HepG2 (cell line): ENCODE measurements at regions not wholly inside any gene's neighbourhood (a gene's known extent, or its start where the extent isn't known, plus 50 kb on each side); places are given as distances from the start of the nearest gene placed in this dataset.

Experiments
- ATAC-seq: fragments of 200-7000 bp; cut with Tn5 transposase; 3 replicates; pipeline ENCODE4 v1.9.1; 2020; ENCODE audit warnings: mild to moderate bottlenecking, moderate library complexity
- BruUV-seq: library from RNA; stranded (reverse); fragments of 400-500 nt; replicated peaks from 2 replicates; lab custom pipeline; 2021; lab: Mats Ljungman, UMichigan
- CTCF ChIA-PET: fragments of 300-600 bp; formaldehyde crosslinking; extraction: SDS; loops from one replicate; lab custom pipeline; 2021; ENCODE audit warnings: low total read pairs, inconsistent platforms, low intra/inter-chr PET ratio; lab: Yijun Ruan, JAX
- POLR2A ChIA-PET: fragments of 350-600 bp; sonication (Branson Sonifier 250); formaldehyde crosslinking; loops from one replicate; lab custom pipeline; 2020; ENCODE audit warnings: antibody characterized with exemption, inconsistent platforms; lab: Yijun Ruan, JAX
- DNase-seq: peaks from one replicate; pipeline ENCODE4 v3.0.0-alpha.2; 2015; ENCODE audit warnings: low spot score
- FAIRE-seq: peaks from 3 replicates; lab custom pipeline; 2011; peaks lifted over from hg19 to GRCh38; lab: Jason Lieb, UNC
- H2AFZ ChIP-seq: one replicate; pipeline ENCODE4 v1.6.1; 2011; ENCODE audit warnings: low read length, inconsistent platforms
- H3K27ac ChIP-seq: fragments of 300-600 bp; 3 replicates; pipeline ENCODE4 v1.8.0; 2011; ENCODE audit warnings: mixed run types, mild to moderate bottlenecking, mixed read lengths, low read length, inconsistent platforms; ENCODE audit not compliant: insufficient read depth; ENCODE audit errors: extremely low read length
- H3K27me3 ChIP-seq, 2 experiments: fragments of 200-600 bp in 1 of 2; 2 replicates in 1 of 2; 3 replicates in 1 of 2; pipeline versions ENCODE4 v1.6.0 to v1.8.0; 2011; ENCODE audit warnings: low read length in 2 of 2, mild to moderate bottlenecking in 2 of 2, moderate library complexity in 2 of 2, inconsistent platforms in 1 of 2; ENCODE audit not compliant: insufficient read depth in 2 of 2, control insufficient read depth in 1 of 2
- H3K36me3 ChIP-seq, 2 experiments: fragments of 200-600 bp in 1 of 2; replicated peaks in 1 of 2; 2 replicates in 1 of 2; 3 replicates in 1 of 2; pipeline versions ENCODE4 v1.5.1 to v1.8.0; 2011; ENCODE audit warnings: low read length in 2 of 2, inconsistent platforms in 1 of 2; ENCODE audit not compliant: insufficient read depth in 2 of 2, control insufficient read depth in 1 of 2
- H3K4me1 ChIP-seq: 2 replicates; pipeline ENCODE4 v1.5.1; 2012; ENCODE audit warnings: low read length, inconsistent platforms; ENCODE audit not compliant: insufficient read depth
- H3K4me2 ChIP-seq: 2 replicates; pipeline ENCODE4 v1.6.0; 2011; ENCODE audit warnings: low read depth, low read length, inconsistent platforms
- H3K4me3 ChIP-seq, 3 experiments: fragments of 200-600 bp in 1 of 3; sonication (generic), shearing (Covaris generic) in 1 of 3; replicated peaks in 1 of 3; 2 replicates each; pipeline ENCODE4 v1.5.1; 2011 to 2016; ENCODE audit warnings: low read length in 3 of 3, inconsistent platforms in 2 of 3, low read depth in 2 of 3, mild to moderate bottlenecking in 2 of 3, control low read depth in 1 of 3, mixed read lengths in 1 of 3; ENCODE audit not compliant: insufficient read depth in 1 of 3
- H3K79me2 ChIP-seq: one replicate; pipeline ENCODE4 v1.6.1; 2011; ENCODE audit warnings: low read length, inconsistent platforms; ENCODE audit not compliant: insufficient read depth
- H3K9ac ChIP-seq: 2 replicates; pipeline ENCODE4 v1.6.0; 2011; ENCODE audit warnings: mild to moderate bottlenecking, low read depth, low read length, inconsistent platforms; ENCODE audit not compliant: insufficient read depth
- H3K9me3 ChIP-seq: 2 replicates; pipeline ENCODE4 v1.5.1; 2012; ENCODE audit warnings: mild to moderate bottlenecking, low read length
- H4K20me1 ChIP-seq: 2 replicates; pipeline ENCODE4 v1.6.0; 2011; ENCODE audit warnings: inconsistent platforms, mild to moderate bottlenecking, low read length, moderate library complexity; ENCODE audit not compliant: insufficient read depth
- RFX5 ChIP-seq: IDR thresholded peaks from 2 replicates; pipeline ENCODE4 v1.6.1; 2011; ENCODE audit warnings: low read depth, low read length, improper control_type of control experiment
- TEAD2 ChIP-seq: sonication (generic); formaldehyde crosslinking; IDR thresholded peaks from 2 replicates; pipeline ENCODE4 v1.9.0; 2021; ENCODE audit warnings: missing genetic modification reagents
- TFDP2 ChIP-seq: sonication (generic); formaldehyde crosslinking; IDR thresholded peaks from 2 replicates; pipeline ENCODE4 v1.4.0; 2020; ENCODE audit warnings: missing genetic modification reagents
- ZNF790 ChIP-seq: sonication (generic); formaldehyde crosslinking; IDR thresholded peaks from 2 replicates; pipeline ENCODE4 v1.8.0; 2022; ENCODE audit warnings: missing genetic modification reagents, mild to moderate bottlenecking, borderline replicate concordance
- WGBS: methylation state at CpG from one replicate; pipeline ENCODE4 v1.1.6; 2017; ENCODE audit warnings: low lambda C conversion rate; 5-methylcytosine and 5-hydroxymethylcytosine counted together
- in situ Hi-C: cut with HindIII; loops from 2 replicates; pipeline ENCODE4 v1.10.0; 2017; ENCODE audit warnings: low pct_unique_long_range_greater_than_20kb; ENCODE audit not compliant: extremely low pct_ligation_motif_present
- intact Hi-C: fragments of 100-400 bp; cut with micrococcal nuclease; formaldehyde crosslinking; loops from one replicate; pipeline ENCODE4 v1.10.0; 2022; ENCODE audit not compliant: unreplicated experiment
- TF ChIP-seq, protein P1 (sequence below): sonication (generic); formaldehyde crosslinking; IDR thresholded peaks from 2 replicates; pipeline ENCODE4 v1.8.0; 2022; ENCODE audit warnings: missing genetic modification reagents, mild to moderate bottlenecking, borderline replicate concordance

DNA sequence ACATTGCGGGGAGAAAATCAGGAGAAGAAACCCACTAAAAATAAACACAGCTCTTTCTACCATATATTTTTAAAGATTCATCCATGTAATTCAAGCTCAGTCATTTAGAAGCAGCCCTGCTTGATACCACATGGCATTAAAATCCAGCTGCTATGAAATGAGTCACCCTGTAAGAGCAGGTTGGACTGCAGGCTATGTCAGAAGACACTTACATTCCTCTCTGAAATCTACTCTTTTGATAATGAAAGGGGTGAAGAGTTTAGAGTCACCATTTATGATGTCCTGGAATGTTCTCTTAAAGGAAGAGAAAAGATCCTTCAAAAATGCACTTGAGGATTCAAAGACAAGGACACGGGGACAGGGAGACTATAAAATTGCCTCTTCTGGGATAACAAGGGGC lies 100.6 kb upstream of the APCDD1 start (continued):
- TF ChIP-seq RFX5, result no peak
- TF ChIP-seq ZNF790 (CRISPR knock-in tag), result no peak

DNA sequence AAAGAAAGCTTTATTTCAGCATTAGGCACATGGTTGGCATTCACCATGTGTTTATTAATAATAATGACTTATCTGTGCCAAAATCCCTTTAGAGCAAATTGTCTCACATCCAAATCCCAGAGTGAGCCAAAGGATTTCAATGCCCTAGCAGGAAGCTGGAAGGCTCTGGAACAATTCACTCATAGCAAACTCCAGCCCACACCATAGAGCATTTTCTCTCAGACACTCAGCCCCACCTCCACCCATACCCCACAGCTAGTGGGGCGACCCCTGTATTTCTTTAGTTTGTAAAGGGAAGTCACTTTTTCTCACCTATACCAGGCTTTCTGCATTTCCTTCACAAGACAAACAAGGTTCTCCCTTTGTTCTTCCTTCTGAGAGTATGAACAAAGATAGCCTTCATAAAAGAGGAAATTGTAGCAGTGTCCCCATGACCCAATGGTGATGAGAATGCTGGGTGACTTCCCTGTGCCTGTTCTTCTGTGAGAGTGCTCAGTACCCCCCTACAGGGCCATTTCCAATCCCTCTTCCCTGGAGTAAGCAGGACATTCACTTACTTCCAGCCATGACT lies 100.1 kb upstream of the APCDD1 start:
- no peak for FAIRE-seq
- ChIA-PET CTCF (no interaction called here), POLR2A (no interaction called here)
- Histone ChIP-seq H2AFZ (no peak overlapping the region), H3K36me3 (no peaks in the 10 kb centered on the region), H3K9me3 (peaks cover 17% of the 10 kb centered on the region), H3K27ac (no peak overlapping the region), H3K9ac (no peak overlapping the region), H3K79me2 (no peaks in the 10 kb centered on the region), H3K4me3 (no peak overlapping the region), H3K4me1 (no peaks in the 10 kb centered on the region), H3K4me2 (no peak overlapping the region), H3K27me3 (peaks cover 0 to 20% of the 10 kb centered on the region in 2 experiments; a peak in 2 of 5 replicates), H4K20me1 (no peaks in the 10 kb centered on the region)
- intact Hi-C loops, result no loop called here
- no TSS peak for BruUV-seq
- WGBS, result 19% methylated on average over 1 of the region's 1 CpG
- TF ChIP-seq, protein P1, sequence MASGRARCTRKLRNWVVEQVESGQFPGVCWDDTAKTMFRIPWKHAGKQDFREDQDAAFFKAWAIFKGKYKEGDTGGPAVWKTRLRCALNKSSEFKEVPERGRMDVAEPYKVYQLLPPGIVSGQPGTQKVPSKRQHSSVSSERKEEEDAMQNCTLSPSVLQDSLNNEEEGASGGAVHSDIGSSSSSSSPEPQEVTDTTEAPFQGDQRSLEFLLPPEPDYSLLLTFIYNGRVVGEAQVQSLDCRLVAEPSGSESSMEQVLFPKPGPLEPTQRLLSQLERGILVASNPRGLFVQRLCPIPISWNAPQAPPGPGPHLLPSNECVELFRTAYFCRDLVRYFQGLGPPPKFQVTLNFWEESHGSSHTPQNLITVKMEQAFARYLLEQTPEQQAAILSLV (CRISPR knock-in tag), result no peak
- TF ChIP-seq TEAD2 (CRISPR knock-in tag) (no peak), TFDP2 (CRISPR knock-in tag) (no peak)
- in situ Hi-C loops, result no loop called here
- no peak for ATAC-seq
- DNase-seq, result no peak
